K562 (cell line): ENCODE measurements at regions not wholly inside any gene's neighbourhood (a gene's known extent, or its start where the extent isn't known, plus 50 kb on each side); places are given as distances from the start of the nearest gene placed in this dataset.

Experiments used
- ATAC-seq: fragments of 200-7000 bp; cut with Tn5 transposase; 3 replicates; pipeline ENCODE4 v1.9.1; 2020; ENCODE audit warnings: moderate library complexity
- BruUV-seq: library from RNA; stranded (reverse); fragments of 400-500 nt; replicated peaks from 2 replicates; lab custom pipeline; 2021; lab: Mats Ljungman, UMichigan
- CTCF ChIA-PET: fragments of 300-600 bp; formaldehyde crosslinking; extraction: SDS; loops from one replicate; lab custom pipeline; 2021; ENCODE audit warnings: low intra/inter-chr PET ratio; lab: Yijun Ruan, JAX
- POLR2A ChIA-PET: fragments of 300-600, 350-650 bp; sonication (Branson Sonifier 250); formaldehyde crosslinking; extraction: SDS; loops from one replicate; lab custom pipeline; 2021; ENCODE audit warnings: antibody characterized with exemption, inconsistent platforms; lab: Yijun Ruan, JAX
- DNase-seq, 4 experiments: peaks; one replicate each; pipeline versions ENCODE4 v3.0.0 to v3.0.0-alpha.2; 2011 to 2018; ENCODE audit warnings: low spot score in 3 of 4, mixed read lengths in 3 of 4; ENCODE audit errors: extremely low read depth in 1 of 4
- FAIRE-seq: peaks from 2 replicates; lab custom pipeline; 2011; peaks lifted over from hg19 to GRCh38; lab: Jason Lieb, UNC
- H2AFZ ChIP-seq: 2 replicates; pipeline ENCODE4 v1.6.0; 2011; ENCODE audit warnings: low read depth, low read length, control low read depth, inconsistent platforms
- H3K27ac ChIP-seq: fragments of 200-600 bp; 3 replicates; pipeline ENCODE4 v1.8.0; 2011; ENCODE audit warnings: low read depth, mild to moderate bottlenecking, control low read depth, inconsistent platforms, low read length, moderate library complexity, mixed read lengths; ENCODE audit errors: extremely low read depth
- H3K27me3 ChIP-seq, 2 experiments: fragments of 300-600 bp in 1 of 2; 2 replicates in 1 of 2; 3 replicates in 1 of 2; pipeline versions ENCODE4 v1.6.0 to v1.8.0; 2011; ENCODE audit warnings: inconsistent platforms in 2 of 2, low read length in 2 of 2, mild to moderate bottlenecking in 1 of 2, mixed read lengths in 1 of 2, moderate library complexity in 1 of 2; ENCODE audit not compliant: control insufficient read depth in 2 of 2, insufficient read depth in 2 of 2
- H3K36me3 ChIP-seq: fragments of 300-600 bp; 3 replicates; pipeline ENCODE4 v1.8.0; 2011; ENCODE audit warnings: mild to moderate bottlenecking, low read length, inconsistent platforms; ENCODE audit not compliant: control insufficient read depth, insufficient read depth
- H3K4me1 ChIP-seq, 2 experiments: fragments of 200-600 bp in 1 of 2; replicated peaks in 1 of 2; 2 replicates in 1 of 2; 3 replicates in 1 of 2; pipeline versions ENCODE4 v1.5.1 to v1.8.0; 2011; ENCODE audit warnings: inconsistent platforms in 2 of 2, low read length in 2 of 2, mild to moderate bottlenecking in 1 of 2, mixed read lengths in 1 of 2, moderate library complexity in 1 of 2; ENCODE audit not compliant: control insufficient read depth in 2 of 2, insufficient read depth in 2 of 2
- H3K4me2 ChIP-seq: 2 replicates; pipeline ENCODE4 v1.6.1; 2011; ENCODE audit warnings: low read length, control low read depth, inconsistent platforms, mixed read lengths; ENCODE audit not compliant: insufficient read depth
- H3K4me3 ChIP-seq: fragments of 200-600 bp; sonication (generic), shearing (Covaris generic); 2 replicates; pipeline ENCODE4 v1.5.1; 2016; ENCODE audit warnings: control low read depth, inconsistent platforms
- H3K79me2 ChIP-seq: fragments of 200-600 bp; 3 replicates; pipeline ENCODE4 v1.8.0; 2011; ENCODE audit warnings: low read length, inconsistent platforms; ENCODE audit not compliant: control insufficient read depth, insufficient read depth
- H3K9ac ChIP-seq, 2 experiments: 2 replicates each; pipeline versions ENCODE4 v1.6.0 to v1.6.1; 2011; ENCODE audit warnings: low read depth in 2 of 2, low read length in 2 of 2, control low read depth in 1 of 2, inconsistent platforms in 1 of 2, mild to moderate bottlenecking in 1 of 2, mixed read lengths in 1 of 2; ENCODE audit not compliant: insufficient read depth in 1 of 2
- H3K9me1 ChIP-seq: one replicate; pipeline ENCODE4 v1.6.0; 2011; ENCODE audit warnings: inconsistent platforms, mild to moderate bottlenecking, low read length, moderate library complexity; ENCODE audit not compliant: control insufficient read depth, insufficient read depth
- H3K9me3 ChIP-seq: replicated peaks from 2 replicates; pipeline ENCODE4 v1.5.1; 2011; ENCODE audit warnings: low read depth, low read length, inconsistent platforms; ENCODE audit not compliant: control insufficient read depth, insufficient read depth
- H4K20me1 ChIP-seq: replicated peaks from 2 replicates; pipeline ENCODE4 v1.6.1; 2011; ENCODE audit warnings: low read length, inconsistent platforms, mixed read lengths; ENCODE audit not compliant: control insufficient read depth, insufficient read depth
- ERF ChIP-seq: fragments of 450-650 bp; formaldehyde crosslinking; IDR thresholded peaks from 2 replicates; pipeline ENCODE4 v1.4.0; 2020; ENCODE audit warnings: mild to moderate bottlenecking, mixed read lengths
- POLR2A ChIP-seq: fragments of 450-650 bp; conservative IDR thresholded peaks from 2 replicates; pipeline ENCODE4 v1.6.1; 2016
- PRMT5 ChIP-seq: sonication (generic); formaldehyde crosslinking; IDR thresholded peaks from 2 replicates; pipeline ENCODE4 v1.5.0; 2020; ENCODE audit warnings: missing genetic modification reagents
- RBM22 ChIP-seq: fragments of 200-400 bp; formaldehyde crosslinking; IDR thresholded peaks from 2 replicates; pipeline ENCODE4 v1.6.1; 2018; ENCODE audit warnings: low read length, low read depth; ENCODE audit not compliant: poor library complexity, severe bottlenecking
- RUNX1 ChIP-seq: sonication (generic); IDR thresholded peaks from 2 replicates; pipeline ENCODE4 v1.6.1; 2016; ENCODE audit warnings: antibody characterized with exemption, low read depth
- SUPT5H ChIP-seq: fragments of 450-650 bp; IDR thresholded peaks from 2 replicates; pipeline ENCODE4 v1.6.1; 2016
- TBL1XR1 ChIP-seq, 2 experiments: IDR thresholded peaks; 2 replicates each; pipeline ENCODE4 v1.6.1; 2012; ENCODE audit warnings: improper control_type of control experiment in 2 of 2, low read length in 2 of 2, mild to moderate bottlenecking in 1 of 2
- TEAD1 ChIP-seq, 2 experiments: fragments of 450-650 bp in 1 of 2; sonication (generic) in 1 of 2; formaldehyde crosslinking; IDR thresholded peaks; 2 replicates each; pipeline versions ENCODE4 v1.4.0 to v1.8.0; 2020 to 2022; ENCODE audit warnings: mild to moderate bottlenecking in 2 of 2, missing genetic modification reagents in 1 of 2
- ZC3H11A ChIP-seq: IDR thresholded peaks from 2 replicates; pipeline ENCODE4 v1.6.1; 2012; ENCODE audit warnings: low read depth, low read length, improper control_type of control experiment
- ZNF589 ChIP-seq: fragments of 200-800 bp; sonication (Bioruptor generic); IDR thresholded peaks from 2 replicates; pipeline ENCODE4 v1.6.1; 2016; ENCODE audit warnings: low read depth, missing genetic modification characterization, missing compliant biosample characterization
- WGBS: fragments of 100-300 bp; shearing (Covaris generic); methylation state at CpG from one replicate; pipeline ENCODE4 v1.1.6; 2016; ENCODE audit warnings: low coverage, mixed read lengths; ENCODE audit not compliant: insufficient coverage; ENCODE audit errors: missing lambda C conversion rate; 5-methylcytosine and 5-hydroxymethylcytosine counted together
- in situ Hi-C: fragments of 300-500 bp; cut with MboI; formaldehyde crosslinking; loops from 4 replicates; pipeline ENCODE4 v1.15.0; 2018; ENCODE audit warnings: inconsistent platforms, mixed read lengths
- intact Hi-C: fragments of 100-400 bp; cut with micrococcal nuclease; formaldehyde crosslinking; loops from 2 replicates; pipeline ENCODE4 v1.14.2; 2022
- TF ChIP-seq, protein P1 (sequence below), 2 experiments: fragments of 150-350 bp in 1 of 2; IDR thresholded peaks; 2 replicates each; pipeline ENCODE4 v1.6.1; 2012 to 2016; ENCODE audit warnings: low read depth in 2 of 2, low read length in 2 of 2, mild to moderate bottlenecking in 1 of 2, moderate library complexity in 1 of 2
- TF ChIP-seq, protein P2 (sequence below): fragments of 450-650 bp; IDR thresholded peaks from 2 replicates; pipeline ENCODE4 v1.6.1; 2018; ENCODE audit warnings: mild to moderate bottlenecking, low read depth; ENCODE audit not compliant: partially characterized antibody
- TF ChIP-seq, protein P3 (sequence below): sonication (generic); formaldehyde crosslinking; IDR thresholded peaks from 2 replicates; pipeline ENCODE4 v1.8.0; 2022; ENCODE audit warnings: mild to moderate bottlenecking, missing genetic modification reagents
- TF ChIP-seq, protein P4 (sequence below): fragments of 250-450 bp; sonication (Bioruptor Pico); IDR thresholded peaks from 2 replicates; pipeline ENCODE4 v1.6.1; 2021; ENCODE audit warnings: mild to moderate bottlenecking
- TF ChIP-seq, protein P5 (sequence below): fragments of 450-650 bp; formaldehyde crosslinking; conservative IDR thresholded peaks from 2 replicates; pipeline ENCODE4 v1.4.0; 2022; ENCODE audit warnings: mild to moderate bottlenecking, missing genetic modification characterization

DNA sequence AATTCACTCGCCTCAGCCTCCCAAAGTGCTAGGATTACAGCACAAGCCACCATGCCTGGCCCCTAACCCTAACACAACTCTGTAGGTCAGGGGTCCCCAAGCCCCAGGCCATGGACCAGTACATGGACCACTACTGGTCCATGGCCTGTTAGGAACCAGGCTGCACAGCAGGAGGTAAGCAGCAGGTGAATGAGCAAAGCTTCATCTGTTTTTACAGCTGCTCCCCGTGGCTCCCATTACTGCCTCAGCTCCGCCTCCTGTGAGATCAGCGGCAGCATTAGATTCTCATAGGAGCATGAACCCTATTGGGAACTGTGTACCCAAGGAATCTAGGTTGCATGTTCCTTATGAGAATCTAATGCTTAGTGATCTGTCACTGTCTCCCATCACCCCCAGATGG lies 201.7 kb downstream of the NRP2 start:
- BruUV-seq, result no TSS peak
- Histone ChIP-seq H3K9ac (no peak overlapping the region), H4K20me1 (no peaks in the 10 kb centered on the region), H3K9me1 (no peaks in the 10 kb centered on the region), H2AFZ (no peak overlapping the region), H3K27me3 (peaks cover 0 to 21% of the 10 kb centered on the region in 2 experiments; a peak in 2 of 5 replicates), H3K27ac (no peak overlapping the region), H3K36me3 (no peaks in the 10 kb centered on the region), H3K4me1 (no peaks in the 10 kb centered on the region), H3K79me2 (no peaks in the 10 kb centered on the region), H3K4me3 (no peak overlapping the region), H3K9me3 (no peaks in the 10 kb centered on the region), H3K4me2 (no peak overlapping the region)
- 3% methylated on average over 3 of the region's 4 CpGs for WGBS
- ChIA-PET CTCF (no interaction called here), POLR2A (no interaction called here)
- ATAC-seq (no peak), FAIRE-seq (no peak), DNase-seq (no peak)
- in situ Hi-C loops (no loop called here), intact Hi-C loops (loop anchor here (2.0 to 10.0 kb wide), 2 partner anchors 107 to 999 kb away; no protein-coding TSS in a partner anchor)
- TF ChIP-seq, protein P1, sequence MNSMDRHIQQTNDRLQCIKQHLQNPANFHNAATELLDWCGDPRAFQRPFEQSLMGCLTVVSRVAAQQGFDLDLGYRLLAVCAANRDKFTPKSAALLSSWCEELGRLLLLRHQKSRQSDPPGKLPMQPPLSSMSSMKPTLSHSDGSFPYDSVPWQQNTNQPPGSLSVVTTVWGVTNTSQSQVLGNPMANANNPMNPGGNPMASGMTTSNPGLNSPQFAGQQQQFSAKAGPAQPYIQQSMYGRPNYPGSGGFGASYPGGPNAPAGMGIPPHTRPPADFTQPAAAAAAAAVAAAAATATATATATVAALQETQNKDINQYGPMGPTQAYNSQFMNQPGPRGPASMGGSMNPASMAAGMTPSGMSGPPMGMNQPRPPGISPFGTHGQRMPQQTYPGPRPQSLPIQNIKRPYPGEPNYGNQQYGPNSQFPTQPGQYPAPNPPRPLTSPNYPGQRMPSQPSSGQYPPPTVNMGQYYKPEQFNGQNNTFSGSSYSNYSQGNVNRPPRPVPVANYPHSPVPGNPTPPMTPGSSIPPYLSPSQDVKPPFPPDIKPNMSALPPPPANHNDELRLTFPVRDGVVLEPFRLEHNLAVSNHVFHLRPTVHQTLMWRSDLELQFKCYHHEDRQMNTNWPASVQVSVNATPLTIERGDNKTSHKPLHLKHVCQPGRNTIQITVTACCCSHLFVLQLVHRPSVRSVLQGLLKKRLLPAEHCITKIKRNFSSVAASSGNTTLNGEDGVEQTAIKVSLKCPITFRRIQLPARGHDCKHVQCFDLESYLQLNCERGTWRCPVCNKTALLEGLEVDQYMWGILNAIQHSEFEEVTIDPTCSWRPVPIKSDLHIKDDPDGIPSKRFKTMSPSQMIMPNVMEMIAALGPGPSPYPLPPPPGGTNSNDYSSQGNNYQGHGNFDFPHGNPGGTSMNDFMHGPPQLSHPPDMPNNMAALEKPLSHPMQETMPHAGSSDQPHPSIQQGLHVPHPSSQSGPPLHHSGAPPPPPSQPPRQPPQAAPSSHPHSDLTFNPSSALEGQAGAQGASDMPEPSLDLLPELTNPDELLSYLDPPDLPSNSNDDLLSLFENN (IDR thresholded peaks at IDR 0.05; ENCODE audit: low read depth in 2 of 2, low read length in 2 of 2), result no peak
- TF ChIP-seq, protein P2, sequence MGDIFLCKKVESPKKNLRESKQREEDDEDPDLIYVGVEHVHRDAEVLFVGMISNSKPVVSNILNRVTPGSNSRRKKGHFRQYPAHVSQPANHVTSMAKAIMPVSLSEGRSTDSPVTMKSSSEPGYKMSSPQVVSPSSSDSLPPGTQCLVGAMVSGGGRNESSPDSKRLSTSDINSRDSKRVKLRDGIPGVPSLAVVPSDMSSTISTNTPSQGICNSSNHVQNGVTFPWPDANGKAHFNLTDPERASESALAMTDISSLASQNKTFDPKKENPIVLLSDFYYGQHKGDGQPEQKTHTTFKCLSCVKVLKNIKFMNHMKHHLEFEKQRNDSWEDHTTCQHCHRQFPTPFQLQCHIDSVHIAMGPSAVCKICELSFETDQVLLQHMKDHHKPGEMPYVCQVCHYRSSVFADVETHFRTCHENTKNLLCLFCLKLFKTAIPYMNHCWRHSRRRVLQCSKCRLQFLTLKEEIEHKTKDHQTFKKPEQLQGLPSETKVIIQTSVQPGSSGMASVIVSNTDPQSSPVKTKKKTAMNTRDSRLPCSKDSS, result no peak
- no peak for TF ChIP-seq PRMT5
- no peak for TF ChIP-seq RBM22
- no peak for TF ChIP-seq ZC3H11A
- no peak for TF ChIP-seq TBL1XR1 (IDR thresholded peaks at IDR 0.05; ENCODE audit: low read length in 2 of 2)
- TF ChIP-seq, protein P3, sequence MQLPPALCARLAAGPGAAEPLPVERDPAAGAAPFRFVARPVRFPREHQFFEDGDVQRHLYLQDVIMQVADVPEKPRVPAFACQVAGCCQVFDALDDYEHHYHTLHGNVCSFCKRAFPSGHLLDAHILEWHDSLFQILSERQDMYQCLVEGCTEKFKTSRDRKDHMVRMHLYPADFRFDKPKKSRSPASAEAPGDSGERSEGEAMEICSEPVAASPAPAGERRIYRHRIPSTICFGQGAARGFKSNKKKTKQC (CRISPR knock-in tag), result no peak
- no peak for TF ChIP-seq RUNX1
- TF ChIP-seq TEAD1 (CRISPR knock-in tag; IDR thresholded peaks at IDR 0.05), result no peak
- TF ChIP-seq SUPT5H, result no peak
- no peak for TF ChIP-seq ERF (CRISPR knock-in tag)
- TF ChIP-seq ZNF589 (CRISPR knock-in tag), result no peak
- TF ChIP-seq, protein P4, sequence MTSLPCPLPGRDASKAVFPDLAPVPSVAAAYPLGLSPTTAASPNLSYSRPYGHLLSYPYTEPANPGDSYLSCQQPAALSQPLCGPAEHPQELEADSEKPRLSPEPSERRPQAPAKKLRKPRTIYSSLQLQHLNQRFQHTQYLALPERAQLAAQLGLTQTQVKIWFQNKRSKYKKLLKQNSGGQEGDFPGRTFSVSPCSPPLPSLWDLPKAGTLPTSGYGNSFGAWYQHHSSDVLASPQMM (CRISPR knock-in tag), result no peak
- TF ChIP-seq POLR2A, result no peak
- TF ChIP-seq, protein P5, sequence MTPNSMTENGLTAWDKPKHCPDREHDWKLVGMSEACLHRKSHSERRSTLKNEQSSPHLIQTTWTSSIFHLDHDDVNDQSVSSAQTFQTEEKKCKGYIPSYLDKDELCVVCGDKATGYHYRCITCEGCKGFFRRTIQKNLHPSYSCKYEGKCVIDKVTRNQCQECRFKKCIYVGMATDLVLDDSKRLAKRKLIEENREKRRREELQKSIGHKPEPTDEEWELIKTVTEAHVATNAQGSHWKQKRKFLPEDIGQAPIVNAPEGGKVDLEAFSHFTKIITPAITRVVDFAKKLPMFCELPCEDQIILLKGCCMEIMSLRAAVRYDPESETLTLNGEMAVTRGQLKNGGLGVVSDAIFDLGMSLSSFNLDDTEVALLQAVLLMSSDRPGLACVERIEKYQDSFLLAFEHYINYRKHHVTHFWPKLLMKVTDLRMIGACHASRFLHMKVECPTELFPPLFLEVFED (CRISPR knock-in tag), result no peak
